Activated naive CD8-positive, alpha-beta T cell treated with anti-CD3 and anti-CD28 coated beads, Interleukin-2, amount 10 ng/mL, durations not matched to agents 7 days and 5 days (primary cell): ENCODE measurements at regions not wholly inside any gene's neighbourhood (a gene's known extent, or its start where the extent isn't known, plus 50 kb on each side); places are given as distances from the start of the nearest gene placed in this dataset.

Source experiments
- ATAC-seq: fragments of 150-1000 bp; cut with Tn5 transposase; one replicate; pipeline ENCODE4 v1.10.0; 2021; ENCODE audit warnings: low read depth, moderate library complexity
- POLR2A ChIA-PET: fragments of 350-600 bp; sonication (Branson Sonifier 250); formaldehyde crosslinking; loops from one replicate; lab custom pipeline; 2021; ENCODE audit warnings: antibody characterized with exemption; lab: Charles Lee
- DNase-seq: peaks from one replicate; pipeline ENCODE4 v3.0.0; 2021
- H3K27ac Mint-ChIP-seq: one replicate; pipeline ENCODE4 v1.8.0; 2022; ENCODE audit warnings: mild to moderate bottlenecking, mixed read lengths
- H3K27me3 Mint-ChIP-seq: one replicate; pipeline ENCODE4 v1.8.0; 2022; ENCODE audit warnings: mild to moderate bottlenecking, moderate library complexity, mixed read lengths
- H3K36me3 Mint-ChIP-seq: one replicate; pipeline ENCODE4 v1.8.0; 2021; ENCODE audit warnings: mild to moderate bottlenecking, mixed read lengths
- H3K4me1 Mint-ChIP-seq: one replicate; pipeline ENCODE4 v1.8.0; 2021; ENCODE audit warnings: mixed read lengths
- H3K4me3 Mint-ChIP-seq: one replicate; pipeline ENCODE4 v1.8.0; 2022; ENCODE audit warnings: mild to moderate bottlenecking, moderate library complexity, mixed read lengths
- H3K9me3 Mint-ChIP-seq: one replicate; pipeline ENCODE4 v1.8.0; 2021; ENCODE audit warnings: mixed read lengths

DNA sequence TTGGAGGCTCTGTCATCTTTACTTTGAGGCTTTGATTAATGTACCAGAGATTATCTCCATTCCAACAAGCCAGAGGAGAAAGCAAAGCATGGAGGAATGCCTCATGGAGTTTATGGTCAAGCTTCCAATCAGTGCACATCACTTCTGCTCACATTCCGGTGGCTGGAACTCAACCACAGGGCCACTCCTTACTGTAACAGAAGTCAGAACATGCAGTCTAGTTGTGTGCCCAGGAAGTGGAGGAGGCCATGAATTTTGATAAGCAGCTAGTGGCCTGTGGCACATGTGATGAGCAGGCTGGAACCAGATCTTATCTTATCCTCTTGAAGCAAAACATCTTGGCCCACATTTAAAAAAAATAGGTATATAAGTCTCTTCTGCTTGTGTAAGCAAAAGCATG, 258.9 kb upstream of the ARHGAP20 start:
- no peak overlapping the region for H3K4me3 Mint-ChIP-seq
- no peak for DNase-seq
- no peak overlapping the region for H3K27ac Mint-ChIP-seq
- POLR2A ChIA-PET, result no interaction called here
- H3K27me3 Mint-ChIP-seq, result no peaks in the 10 kb centered on the region
- H3K36me3 Mint-ChIP-seq, result no peaks in the 10 kb centered on the region
- H3K4me1 Mint-ChIP-seq, result no peaks in the 10 kb centered on the region
- ATAC-seq, result no peak
- H3K9me3 Mint-ChIP-seq, result no peaks in the 10 kb centered on the region

DNA sequence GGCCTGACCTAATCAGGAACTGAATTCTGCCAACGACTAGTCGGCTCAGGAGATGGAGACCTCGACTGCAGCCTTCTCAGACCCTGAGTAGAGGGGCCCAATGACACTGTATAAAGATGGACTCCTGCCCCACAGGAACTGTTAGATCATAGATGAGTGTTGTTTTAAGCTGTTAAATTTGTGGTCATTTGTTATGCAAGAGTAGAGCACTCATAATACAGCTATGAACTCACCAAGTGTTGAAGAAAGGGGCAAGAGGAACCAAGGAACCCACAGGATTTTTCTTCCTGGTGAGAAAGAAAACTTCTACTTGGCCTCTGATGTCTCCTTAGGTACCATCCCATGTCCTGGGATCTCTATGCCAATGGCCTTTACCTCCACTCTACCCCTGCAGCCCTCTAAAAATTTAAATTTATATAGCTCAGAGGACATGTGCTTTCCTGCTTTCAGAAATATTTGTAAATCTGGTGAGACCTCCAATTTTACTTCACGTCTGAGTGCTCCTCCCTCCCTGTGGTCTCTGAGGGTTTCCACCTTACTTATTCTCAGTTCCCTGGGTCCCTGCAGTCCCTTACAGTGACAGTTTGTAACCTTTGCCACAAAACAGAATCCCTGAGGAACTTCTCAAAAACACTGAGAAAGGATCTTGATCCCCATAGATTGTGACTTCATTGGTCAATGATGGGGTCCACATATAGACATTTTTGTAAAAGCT, 256.3 kb upstream of the ARHGAP20 start:
- no peak overlapping the region for H3K27ac Mint-ChIP-seq
- no peaks in the 10 kb centered on the region for H3K9me3 Mint-ChIP-seq
- no peaks in the 10 kb centered on the region for H3K4me1 Mint-ChIP-seq
- POLR2A ChIA-PET, result no interaction called here
- ATAC-seq, result no peak
- no peaks in the 10 kb centered on the region for H3K36me3 Mint-ChIP-seq
- H3K4me3 Mint-ChIP-seq, result no peak overlapping the region
- no peak for DNase-seq
- H3K27me3 Mint-ChIP-seq, result no peaks in the 10 kb centered on the region

DNA sequence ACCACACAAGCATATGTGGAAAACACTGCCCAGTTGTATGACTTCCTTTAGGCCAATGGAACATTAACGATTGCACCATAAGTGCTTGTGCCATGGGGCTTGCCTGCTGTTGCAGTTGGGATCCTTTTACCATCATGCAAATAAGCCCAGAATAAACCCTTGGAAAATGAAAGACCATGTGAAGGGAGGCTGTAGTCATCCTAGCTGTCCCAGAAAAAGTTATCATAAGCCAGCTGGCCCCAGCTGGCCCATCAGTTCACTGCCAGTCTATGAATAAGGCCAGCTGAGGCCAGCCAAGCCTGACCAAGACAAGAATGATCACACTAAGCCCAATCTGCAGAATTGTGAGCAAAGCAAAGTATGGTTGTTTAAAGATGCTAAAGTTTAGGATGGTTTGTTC, 253.9 kb upstream of the ARHGAP20 start:
- ATAC-seq (no peak), DNase-seq (no peak)
- Mint-ChIP-seq H3K27me3 (no peaks in the 10 kb centered on the region), H3K4me3 (no peak overlapping the region), H3K36me3 (no peaks in the 10 kb centered on the region), H3K27ac (no peak overlapping the region), H3K4me1 (no peaks in the 10 kb centered on the region), H3K9me3 (no peaks in the 10 kb centered on the region)
- POLR2A ChIA-PET, result no interaction called here

DNA sequence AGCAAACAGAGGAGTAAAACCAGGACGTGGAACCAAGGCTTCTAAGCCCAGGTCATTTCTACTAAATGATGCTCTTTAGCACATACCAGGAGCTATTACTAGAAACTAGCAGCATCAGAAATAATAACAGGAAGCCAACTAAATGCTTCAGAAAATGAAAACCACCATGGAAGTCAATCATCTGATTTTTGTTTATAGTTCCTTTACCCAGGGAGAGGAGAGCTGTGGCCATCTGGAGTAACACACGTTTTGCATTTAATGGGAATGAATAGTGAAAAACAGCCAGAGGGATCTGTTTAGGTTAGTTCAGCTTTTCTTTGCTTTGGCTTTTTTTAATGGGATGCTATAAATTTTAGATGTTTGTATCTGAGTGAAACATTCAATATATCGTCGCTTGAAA, 250.7 kb upstream of the ARHGAP20 start:
- POLR2A ChIA-PET, result no interaction called here
- no peak for ATAC-seq

DNA sequence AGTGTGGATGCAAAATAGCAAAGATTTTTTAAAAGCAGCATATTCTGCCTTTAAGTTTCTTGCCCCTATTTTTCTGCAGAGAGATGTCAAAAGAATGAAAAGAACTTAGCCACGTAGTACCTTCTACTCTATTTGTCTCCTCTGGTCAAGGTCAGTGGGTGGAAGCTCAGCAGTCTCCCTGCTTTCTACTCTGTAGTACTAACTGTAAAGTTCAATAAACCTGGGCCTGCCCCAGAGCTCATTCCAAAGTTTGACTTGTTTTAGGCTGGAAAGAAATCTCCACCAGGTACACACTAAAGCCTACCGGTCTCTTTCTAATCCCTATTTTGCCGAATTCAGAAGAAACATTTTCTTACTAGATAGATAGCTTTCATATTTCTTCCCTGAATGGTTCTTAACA, 247.9 kb upstream of the ARHGAP20 start:
- no peak for DNase-seq
- H3K27me3 Mint-ChIP-seq, result peaks cover 6% of the 10 kb centered on the region
- POLR2A ChIA-PET, result no interaction called here
- no peak overlapping the region for H3K4me3 Mint-ChIP-seq
- ATAC-seq, result no peak
- H3K36me3 Mint-ChIP-seq, result no peaks in the 10 kb centered on the region
- H3K27ac Mint-ChIP-seq, result no peak overlapping the region
- no peaks in the 10 kb centered on the region for H3K4me1 Mint-ChIP-seq
- H3K9me3 Mint-ChIP-seq, result no peaks in the 10 kb centered on the region

More for the DNA sequence above, 250.7 kb upstream of the ARHGAP20 start:
- peaks cover 6% of the 10 kb centered on the region for H3K27me3 Mint-ChIP-seq
- H3K4me1 Mint-ChIP-seq, result no peaks in the 10 kb centered on the region
- no peaks in the 10 kb centered on the region for H3K36me3 Mint-ChIP-seq
- no peak for DNase-seq
- no peak overlapping the region for H3K4me3 Mint-ChIP-seq
- H3K9me3 Mint-ChIP-seq, result no peaks in the 10 kb centered on the region
- H3K27ac Mint-ChIP-seq, result no peak overlapping the region

DNA sequence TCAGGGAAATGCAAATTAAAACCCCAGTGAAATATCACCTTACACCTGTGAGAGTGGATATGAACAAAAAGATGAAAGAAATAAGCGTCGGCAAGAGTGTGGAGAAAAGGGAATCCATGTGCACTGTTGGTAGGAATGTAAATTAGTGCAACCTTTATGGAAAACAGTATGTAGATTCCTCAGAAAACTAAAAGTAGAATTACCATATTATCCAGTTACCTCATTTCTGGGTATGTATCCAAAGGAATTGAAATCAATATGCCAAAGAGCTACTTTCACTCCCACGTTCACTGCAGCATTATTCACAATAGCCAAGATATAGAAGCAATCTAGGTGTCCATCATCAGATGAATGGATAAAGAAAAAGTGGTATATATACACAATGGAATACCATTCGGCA, 246.0 kb upstream of the ARHGAP20 start:
- H3K4me1 Mint-ChIP-seq, result no peaks in the 10 kb centered on the region
- POLR2A ChIA-PET, result no interaction called here
- H3K27me3 Mint-ChIP-seq, result peaks cover 6% of the 10 kb centered on the region
- H3K4me3 Mint-ChIP-seq, result no peak overlapping the region
- ATAC-seq (no peak), DNase-seq (no peak)
- no peak overlapping the region for H3K27ac Mint-ChIP-seq
- no peaks in the 10 kb centered on the region for H3K36me3 Mint-ChIP-seq
- H3K9me3 Mint-ChIP-seq, result no peaks in the 10 kb centered on the region

DNA sequence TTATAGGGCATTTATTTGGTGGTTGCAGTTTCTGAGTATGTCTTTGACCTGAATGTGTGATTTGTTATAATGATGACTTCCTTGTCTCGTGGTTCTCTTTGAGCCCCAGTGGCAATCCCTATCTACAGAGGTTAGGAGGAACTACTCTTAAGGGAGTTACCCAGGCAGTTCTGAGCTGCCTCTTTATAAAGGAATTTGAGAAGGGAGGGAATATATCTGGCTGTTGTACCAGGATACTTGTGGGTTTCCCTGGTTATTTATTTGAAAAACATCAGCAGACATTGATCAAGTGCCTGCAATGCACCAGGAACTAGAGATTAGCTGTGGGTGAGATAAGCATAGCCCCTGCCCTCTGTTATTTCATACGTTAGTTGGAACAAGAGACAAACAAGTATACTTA, 243.5 kb upstream of the ARHGAP20 start:
- no peaks in the 10 kb centered on the region for H3K4me1 Mint-ChIP-seq
- ATAC-seq (no peak), DNase-seq (no peak)
- H3K9me3 Mint-ChIP-seq, result no peaks in the 10 kb centered on the region
- POLR2A ChIA-PET, result no interaction called here
- no peaks in the 10 kb centered on the region for H3K36me3 Mint-ChIP-seq
- no peak overlapping the region for H3K4me3 Mint-ChIP-seq
- no peak overlapping the region for H3K27ac Mint-ChIP-seq
- peaks cover 6% of the 10 kb centered on the region for H3K27me3 Mint-ChIP-seq

DNA sequence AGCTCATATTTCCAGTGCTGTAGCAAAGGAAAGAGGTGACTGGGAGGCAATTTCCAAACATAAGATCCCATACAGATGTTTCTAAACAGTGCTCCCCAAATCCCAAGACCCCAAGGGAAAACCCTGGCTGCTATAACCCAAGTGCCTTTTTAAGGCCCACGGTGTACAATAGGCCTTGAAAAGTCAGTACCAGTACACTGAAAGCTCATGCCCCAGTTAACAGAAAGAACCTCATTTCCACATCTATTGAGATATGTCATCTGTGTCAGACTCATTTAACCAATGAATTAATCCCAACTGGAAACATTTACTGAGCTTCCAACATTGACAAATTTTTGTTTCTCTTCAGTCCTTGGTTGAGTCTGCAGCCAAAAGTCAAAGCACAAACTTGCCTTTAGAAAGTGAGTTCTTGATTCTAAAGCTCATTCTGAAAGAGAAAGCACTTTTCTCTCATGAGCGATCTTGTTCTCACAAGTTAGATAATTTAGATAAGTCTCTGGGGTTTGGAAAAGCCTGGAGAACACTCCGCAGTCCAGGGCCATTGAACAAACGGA, 239.8 kb upstream of the ARHGAP20 start:
- Mint-ChIP-seq H3K4me1 (no peaks in the 10 kb centered on the region), H3K4me3 (no peak overlapping the region), H3K27ac (no peak overlapping the region), H3K9me3 (no peaks in the 10 kb centered on the region), H3K27me3 (no peaks in the 10 kb centered on the region), H3K36me3 (no peaks in the 10 kb centered on the region)
- POLR2A ChIA-PET, result no interaction called here
- no peak for ATAC-seq
- no peak for DNase-seq

DNA sequence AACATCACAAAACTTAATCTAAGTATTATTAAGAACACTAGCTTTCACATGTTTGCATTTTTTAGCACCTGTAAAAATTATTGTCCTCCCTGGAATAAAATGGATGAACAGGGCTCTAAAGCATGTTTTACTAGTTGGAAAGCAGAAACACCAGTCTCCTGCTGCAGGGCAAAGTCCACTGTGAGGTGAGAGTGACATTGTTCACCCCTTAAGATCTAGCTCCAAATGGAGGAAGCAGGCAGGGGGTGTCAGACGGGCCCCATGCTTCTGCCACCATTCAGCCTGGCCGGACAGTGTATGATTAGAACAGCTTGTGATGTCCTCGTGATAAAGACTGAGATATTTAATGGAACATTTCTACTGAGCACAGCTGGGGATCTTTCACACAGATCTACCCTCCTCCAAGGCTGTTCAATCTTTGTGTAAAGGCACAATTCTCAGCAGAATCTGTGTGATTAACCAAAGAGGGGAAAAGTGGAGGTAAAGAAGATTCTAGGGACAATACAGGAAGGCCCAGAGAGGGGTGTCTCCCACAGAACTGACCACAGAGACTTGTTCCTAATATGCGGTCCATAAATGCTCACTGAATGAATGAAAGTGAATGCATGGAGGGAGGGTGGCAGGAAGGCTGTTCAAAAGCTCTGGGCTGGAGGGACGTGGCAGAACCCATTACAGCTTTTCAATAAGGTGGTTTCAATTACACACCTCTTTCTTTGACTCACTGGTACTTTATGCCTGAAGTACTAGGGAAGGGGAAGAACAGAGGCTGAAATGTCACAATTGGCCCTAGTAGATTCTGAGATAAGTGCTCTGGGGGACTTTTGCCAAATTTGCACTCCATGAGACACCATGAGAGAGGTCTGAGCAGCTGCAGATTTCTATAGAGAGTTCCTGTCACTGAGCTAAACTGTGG, 239.1 kb upstream of the ARHGAP20 start:
- H3K9me3 Mint-ChIP-seq, result no peaks in the 10 kb centered on the region
- POLR2A ChIA-PET, result no interaction called here
- no peak overlapping the region for H3K4me3 Mint-ChIP-seq
- DNase-seq (no peak), ATAC-seq (no peak)
- no peak overlapping the region for H3K27ac Mint-ChIP-seq
- H3K36me3 Mint-ChIP-seq, result no peaks in the 10 kb centered on the region
- H3K4me1 Mint-ChIP-seq, result no peaks in the 10 kb centered on the region
- no peaks in the 10 kb centered on the region for H3K27me3 Mint-ChIP-seq

DNA sequence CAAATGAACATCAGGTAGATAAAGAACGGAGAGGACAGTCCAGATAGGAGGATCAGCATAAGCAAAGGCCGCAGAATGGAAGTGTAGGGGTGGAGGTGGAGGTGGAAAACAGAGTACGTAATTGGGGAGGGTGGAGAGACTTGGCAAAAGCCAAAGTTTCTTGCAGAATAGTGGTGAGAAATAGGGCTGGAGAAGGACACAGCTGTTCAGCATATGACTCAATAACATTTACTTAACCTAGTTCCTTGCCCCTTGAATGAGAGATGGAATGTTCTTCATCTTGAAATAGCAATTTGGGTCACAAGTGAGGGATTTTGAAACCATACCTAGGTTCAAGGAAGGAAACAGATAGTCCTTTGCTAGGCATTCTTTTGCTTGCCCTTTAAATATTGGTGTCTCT, 235.9 kb upstream of the ARHGAP20 start:
- Mint-ChIP-seq H3K4me1 (no peaks in the 10 kb centered on the region), H3K27me3 (no peaks in the 10 kb centered on the region), H3K27ac (no peak overlapping the region), H3K9me3 (no peaks in the 10 kb centered on the region), H3K4me3 (no peak overlapping the region), H3K36me3 (no peaks in the 10 kb centered on the region)
- no peak for DNase-seq
- POLR2A ChIA-PET, result no interaction called here
- no peak for ATAC-seq

DNA sequence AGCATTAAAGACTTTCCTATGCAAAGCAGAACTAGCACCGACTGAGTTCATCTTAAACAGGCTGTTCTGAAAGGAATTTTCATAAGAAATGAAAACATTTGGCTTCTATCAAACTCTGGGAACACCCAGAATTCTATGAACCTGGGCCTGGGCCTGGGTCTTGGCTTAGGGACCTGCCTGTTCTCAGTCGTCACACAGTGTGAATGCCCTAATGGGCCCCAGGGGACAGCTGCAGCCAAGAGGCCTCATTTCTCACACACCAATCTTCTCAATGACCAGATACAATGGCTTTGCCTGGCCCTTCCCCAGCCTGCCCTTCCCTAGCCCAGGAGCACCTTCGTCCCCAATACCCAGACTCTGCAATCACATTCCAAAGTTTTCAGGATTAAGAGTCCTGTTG, 234.9 kb upstream of the ARHGAP20 start:
- Mint-ChIP-seq H3K36me3 (no peaks in the 10 kb centered on the region), H3K4me1 (no peaks in the 10 kb centered on the region), H3K9me3 (no peaks in the 10 kb centered on the region), H3K27ac (no peak overlapping the region), H3K27me3 (no peaks in the 10 kb centered on the region), H3K4me3 (no peak overlapping the region)
- no peak for ATAC-seq
- POLR2A ChIA-PET, result no interaction called here
- no peak for DNase-seq

DNA sequence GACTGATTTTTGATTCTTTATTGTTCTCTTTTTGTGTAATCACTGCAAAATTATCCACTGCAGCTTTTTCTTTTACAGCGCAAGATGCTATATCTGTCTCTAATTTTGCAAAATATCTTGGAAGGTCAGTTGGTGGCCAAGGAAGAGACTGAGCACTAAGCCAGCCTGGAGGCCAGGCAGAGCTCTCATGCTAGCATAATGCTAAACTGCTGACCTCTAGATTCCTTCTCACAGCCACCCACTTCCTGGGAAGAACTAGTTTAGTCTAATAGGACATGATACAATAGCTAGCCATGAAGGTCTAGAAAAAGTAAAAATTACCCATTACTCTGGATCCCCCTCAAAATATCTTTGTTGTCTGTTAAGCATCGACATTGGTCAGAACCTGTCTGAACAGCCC, 227.2 kb upstream of the ARHGAP20 start:
- DNase-seq (no peak), ATAC-seq (no peak)
- Mint-ChIP-seq H3K36me3 (no peaks in the 10 kb centered on the region), H3K4me1 (no peaks in the 10 kb centered on the region), H3K27me3 (peaks cover 3% of the 10 kb centered on the region), H3K9me3 (no peaks in the 10 kb centered on the region), H3K27ac (no peak overlapping the region), H3K4me3 (no peak overlapping the region)
- POLR2A ChIA-PET, result no interaction called here

DNA sequence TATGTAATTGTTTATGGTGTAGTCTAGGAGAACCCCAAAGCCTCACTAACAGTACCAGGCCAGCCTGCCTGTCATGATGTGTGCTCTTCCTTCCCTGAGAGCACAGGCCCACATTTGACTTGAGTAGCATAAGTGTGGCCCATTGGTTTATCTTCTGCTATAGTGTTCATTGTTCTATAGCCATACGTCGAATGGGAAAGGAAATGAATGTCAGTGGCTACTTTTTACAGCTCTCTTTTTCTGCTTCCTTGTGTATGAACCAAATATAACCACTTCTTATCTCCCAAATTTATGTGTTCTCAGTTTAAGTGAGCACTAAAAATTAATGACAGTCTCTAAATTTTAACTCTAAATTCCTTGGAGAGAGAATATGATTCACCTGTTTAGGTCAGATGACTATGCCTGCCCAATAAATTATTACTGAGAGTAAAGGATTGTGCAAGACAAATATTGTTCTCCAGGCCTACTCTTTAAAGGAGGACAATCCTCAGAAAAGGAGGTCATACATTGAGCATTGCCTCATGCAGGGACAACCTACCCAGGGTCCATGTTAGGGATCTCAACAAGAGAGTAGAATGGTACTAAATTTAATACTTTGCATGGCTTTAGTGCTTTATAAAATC, 222.9 kb upstream of the ARHGAP20 start:
- ATAC-seq, result no peak
- POLR2A ChIA-PET, result no interaction called here

More for the DNA sequence above, 222.9 kb upstream of the ARHGAP20 start:
- no peaks in the 10 kb centered on the region for H3K4me1 Mint-ChIP-seq
- H3K27ac Mint-ChIP-seq, result no peak overlapping the region
- H3K9me3 Mint-ChIP-seq, result no peaks in the 10 kb centered on the region
- peaks cover 5% of the 10 kb centered on the region for H3K27me3 Mint-ChIP-seq
- H3K4me3 Mint-ChIP-seq, result no peak overlapping the region
- H3K36me3 Mint-ChIP-seq, result no peaks in the 10 kb centered on the region
- DNase-seq, result no peak
